Spleen (tissue), 7 donors: ENCODE measurements at regions not wholly inside any gene's neighbourhood (a gene's known extent, or its start where the extent isn't known, plus 50 kb on each side); places are given as distances from the start of the nearest gene placed in this dataset.

Source experiments
- POLR2AphosphoS5 ChIP-seq, 3 donors: sonication (generic); formaldehyde crosslinking; IDR thresholded peaks; one replicate each; pipeline ENCODE4 v1.5.1; 2017; ENCODE audit warnings: antibody characterized with exemption in 3 of 3
- TF ChIP-seq, protein P1 (sequence below), 11 experiments: fragments of 200-600 bp in 7 of 11; fragments of 450-650 bp in 4 of 11; sonication (generic) in 4 of 11; IDR thresholded peaks in 8 of 11; conservative IDR thresholded peaks in 3 of 11; 1 replicate in 7 of 11; 2 replicates in 4 of 11; pipeline versions ENCODE4 v1.4.0 to v1.8.0; 2016 to 2021; ENCODE audit warnings: antibody characterized with exemption in 11 of 11, inconsistent platforms in 4 of 11, mild to moderate bottlenecking in 1 of 11
- donor health status: DM: no; HTN: no; CAD: no; lungs with moderate emphysema.
- donor health status: DM: no; HTN: no; CAD: no.
- donor health status: DM: no; HTN: no; CAD: no.

DNA sequence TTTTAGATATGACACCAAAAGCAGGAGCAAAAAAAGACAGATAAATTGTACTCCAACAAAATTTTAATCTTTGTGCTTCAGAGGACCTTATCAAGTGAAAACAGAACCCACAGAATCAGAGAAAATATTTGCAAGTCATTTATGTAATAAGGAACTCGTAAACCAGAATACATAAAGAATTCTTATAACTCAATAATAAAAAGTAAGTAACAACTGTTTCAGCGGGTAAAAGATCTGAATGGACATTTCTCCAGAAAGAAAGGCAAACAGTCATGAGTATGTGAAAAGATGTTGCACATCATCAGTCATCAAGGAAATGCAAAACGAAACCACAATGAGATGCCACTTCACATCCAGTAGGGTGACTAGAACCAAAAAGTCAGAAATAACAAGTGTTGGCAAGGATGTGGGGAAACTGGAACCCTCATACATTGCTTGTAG lies 167.7 kb upstream of the KCTD7 start:
- TF ChIP-seq, protein P1, sequence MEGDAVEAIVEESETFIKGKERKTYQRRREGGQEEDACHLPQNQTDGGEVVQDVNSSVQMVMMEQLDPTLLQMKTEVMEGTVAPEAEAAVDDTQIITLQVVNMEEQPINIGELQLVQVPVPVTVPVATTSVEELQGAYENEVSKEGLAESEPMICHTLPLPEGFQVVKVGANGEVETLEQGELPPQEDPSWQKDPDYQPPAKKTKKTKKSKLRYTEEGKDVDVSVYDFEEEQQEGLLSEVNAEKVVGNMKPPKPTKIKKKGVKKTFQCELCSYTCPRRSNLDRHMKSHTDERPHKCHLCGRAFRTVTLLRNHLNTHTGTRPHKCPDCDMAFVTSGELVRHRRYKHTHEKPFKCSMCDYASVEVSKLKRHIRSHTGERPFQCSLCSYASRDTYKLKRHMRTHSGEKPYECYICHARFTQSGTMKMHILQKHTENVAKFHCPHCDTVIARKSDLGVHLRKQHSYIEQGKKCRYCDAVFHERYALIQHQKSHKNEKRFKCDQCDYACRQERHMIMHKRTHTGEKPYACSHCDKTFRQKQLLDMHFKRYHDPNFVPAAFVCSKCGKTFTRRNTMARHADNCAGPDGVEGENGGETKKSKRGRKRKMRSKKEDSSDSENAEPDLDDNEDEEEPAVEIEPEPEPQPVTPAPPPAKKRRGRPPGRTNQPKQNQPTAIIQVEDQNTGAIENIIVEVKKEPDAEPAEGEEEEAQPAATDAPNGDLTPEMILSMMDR (IDR thresholded peaks at IDR 0.05 in 8 of 11, conservative IDR thresholded peaks at IDR 0.05 in 3 of 11) = no peak
- TF ChIP-seq POLR2AphosphoS5 (IDR thresholded peaks at IDR 0.05) = no peak
